HEK293T (cell line): ENCODE measurements at regions not wholly inside any gene's neighbourhood (a gene's known extent, or its start where the extent isn't known, plus 50 kb on each side); places are given as distances from the start of the nearest gene placed in this dataset.
"Not testable (repeated sequence)": the region's sequence is repeated elsewhere in the genome, so short reads cannot be mapped to it uniquely, and the experiment has no call there.

ENCODE experiments used
- CTCF ChIA-PET: fragments of 350-600 bp; formaldehyde crosslinking; extraction: SDS; loops from one replicate; lab custom pipeline; 2021; ENCODE audit warnings: antibody characterized with exemption, inconsistent platforms; lab: Yijun Ruan, JAX
- POLR2A ChIA-PET: fragments of 350-600 bp; formaldehyde crosslinking; extraction: SDS; loops from one replicate; lab custom pipeline; 2020; ENCODE audit warnings: antibody characterized with exemption, inconsistent platforms; lab: Yijun Ruan, JAX
- DNase-seq: peaks from one replicate; pipeline ENCODE4 v3.0.0; 2012; ENCODE audit warnings: mixed read lengths; ENCODE audit errors: extremely low spot score
- ARNT ChIP-seq: fragments of 450-650 bp; IDR thresholded peaks from 2 replicates; pipeline ENCODE4 v1.6.1; 2017; ENCODE audit warnings: mild to moderate bottlenecking
- BHLHE40 ChIP-seq: fragments of 450-650 bp; IDR thresholded peaks from 2 replicates; pipeline ENCODE4 v1.6.1; 2016; ENCODE audit warnings: mild to moderate bottlenecking, moderate library complexity, borderline replicate concordance
- CTBP1 ChIP-seq: fragments of 450-650 bp; IDR thresholded peaks from 2 replicates; pipeline ENCODE4 v1.6.1; 2016; ENCODE audit warnings: borderline replicate concordance
- ELF4 ChIP-seq: fragments of 450-650 bp; IDR thresholded peaks from 2 replicates; pipeline ENCODE4 v1.6.1; 2017; ENCODE audit warnings: antibody characterized with exemption
- FOXA1 ChIP-seq: fragments of 450-650 bp; IDR thresholded peaks from 2 replicates; pipeline ENCODE4 v1.6.1; 2016; ENCODE audit warnings: mild to moderate bottlenecking
- FOXK2 ChIP-seq: fragments of 450-650 bp; IDR thresholded peaks from 2 replicates; pipeline ENCODE4 v1.6.1; 2016; ENCODE audit warnings: mild to moderate bottlenecking
- FOXM1 ChIP-seq: fragments of 450-650 bp; IDR thresholded peaks from 2 replicates; pipeline ENCODE4 v1.6.1; 2017; ENCODE audit warnings: mild to moderate bottlenecking, borderline replicate concordance
- HDGF ChIP-seq: fragments of 450-650 bp; IDR thresholded peaks from 2 replicates; pipeline ENCODE4 v1.6.1; 2017; ENCODE audit warnings: antibody characterized with exemption, borderline replicate concordance
- L3MBTL2 ChIP-seq: fragments of 450-650 bp; conservative IDR thresholded peaks from 2 replicates; pipeline ENCODE4 v1.6.1; 2016; ENCODE audit warnings: mild to moderate bottlenecking
- LEF1 ChIP-seq: fragments of 450-650 bp; IDR thresholded peaks from 2 replicates; pipeline ENCODE4 v1.6.1; 2017; ENCODE audit warnings: mild to moderate bottlenecking, borderline replicate concordance
- NFRKB ChIP-seq: fragments of 450-650 bp; IDR thresholded peaks from 2 replicates; pipeline ENCODE4 v1.6.1; 2016; ENCODE audit warnings: mild to moderate bottlenecking, moderate library complexity
- SP1 ChIP-seq: fragments of 450-650 bp; IDR thresholded peaks from 2 replicates; pipeline ENCODE4 v1.6.1; 2017
- SUZ12 ChIP-seq: fragments of 450-650 bp; IDR thresholded peaks from 2 replicates; pipeline ENCODE4 v1.6.1; 2016; ENCODE audit warnings: mild to moderate bottlenecking
- TARDBP ChIP-seq: fragments of 450-650 bp; IDR thresholded peaks from 2 replicates; pipeline ENCODE4 v1.6.1; 2016
- ZNF384 ChIP-seq: fragments of 450-650 bp; IDR thresholded peaks from 2 replicates; pipeline ENCODE4 v1.6.1; 2016
- TF ChIP-seq, protein P1 (sequence below): fragments of 450-650 bp; IDR thresholded peaks from 2 replicates; pipeline ENCODE4 v1.6.1; 2016

DNA sequence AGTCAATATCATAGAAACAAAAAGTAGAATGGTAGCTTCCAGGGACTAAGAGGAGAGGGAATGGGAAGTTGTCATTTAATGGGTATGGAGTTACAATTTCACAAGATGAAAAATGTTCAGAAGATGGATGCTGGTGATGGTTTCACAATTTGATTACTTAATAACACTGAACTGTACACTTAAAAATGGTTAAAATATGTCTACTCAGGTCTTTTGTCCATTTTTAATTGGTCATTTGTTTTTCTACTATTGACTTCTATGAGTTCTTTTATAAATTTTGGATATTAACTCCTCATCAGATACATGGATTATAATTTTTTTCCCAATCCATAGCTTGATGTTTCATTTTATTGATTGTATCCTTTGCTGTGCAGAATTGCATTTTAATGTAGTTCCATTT, 275.5 kb downstream of the AKAIN1 start:
- ChIA-PET POLR2A (no interaction called here), CTCF (no interaction called here)
- TF ChIP-seq FOXM1 (no peak), CTBP1 (no peak), HDGF (no peak), ZNF384 (no peak), FOXK2 (no peak), TARDBP (no peak)
- TF ChIP-seq, protein P1, sequence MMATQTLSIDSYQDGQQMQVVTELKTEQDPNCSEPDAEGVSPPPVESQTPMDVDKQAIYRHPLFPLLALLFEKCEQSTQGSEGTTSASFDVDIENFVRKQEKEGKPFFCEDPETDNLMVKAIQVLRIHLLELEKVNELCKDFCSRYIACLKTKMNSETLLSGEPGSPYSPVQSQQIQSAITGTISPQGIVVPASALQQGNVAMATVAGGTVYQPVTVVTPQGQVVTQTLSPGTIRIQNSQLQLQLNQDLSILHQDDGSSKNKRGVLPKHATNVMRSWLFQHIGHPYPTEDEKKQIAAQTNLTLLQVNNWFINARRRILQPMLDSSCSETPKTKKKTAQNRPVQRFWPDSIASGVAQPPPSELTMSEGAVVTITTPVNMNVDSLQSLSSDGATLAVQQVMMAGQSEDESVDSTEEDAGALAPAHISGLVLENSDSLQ, result no peak
- no peak for DNase-seq

DNA sequence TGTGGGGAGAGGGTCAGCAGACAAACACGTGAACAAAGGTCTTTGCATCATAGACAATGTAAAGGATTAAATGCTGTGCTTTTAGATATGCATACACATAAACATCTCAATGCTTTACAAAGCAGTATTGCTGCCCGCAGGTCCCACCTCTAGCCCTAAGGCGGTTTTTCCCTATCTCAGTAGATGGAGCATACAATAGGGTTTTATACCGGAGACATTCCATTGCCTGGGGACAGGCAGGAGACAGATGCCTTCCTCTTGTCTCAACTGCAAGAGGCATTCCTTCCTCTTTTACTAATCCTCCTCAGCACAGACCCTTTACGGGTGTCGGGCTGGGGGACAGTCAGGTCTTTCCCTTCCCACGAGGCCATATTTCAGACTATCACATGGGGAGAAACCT, 279.5 kb downstream of the AKAIN1 start:
- DNase-seq, POLR2A ChIA-PET, CTCF ChIA-PET: not testable (repeated sequence)

DNA sequence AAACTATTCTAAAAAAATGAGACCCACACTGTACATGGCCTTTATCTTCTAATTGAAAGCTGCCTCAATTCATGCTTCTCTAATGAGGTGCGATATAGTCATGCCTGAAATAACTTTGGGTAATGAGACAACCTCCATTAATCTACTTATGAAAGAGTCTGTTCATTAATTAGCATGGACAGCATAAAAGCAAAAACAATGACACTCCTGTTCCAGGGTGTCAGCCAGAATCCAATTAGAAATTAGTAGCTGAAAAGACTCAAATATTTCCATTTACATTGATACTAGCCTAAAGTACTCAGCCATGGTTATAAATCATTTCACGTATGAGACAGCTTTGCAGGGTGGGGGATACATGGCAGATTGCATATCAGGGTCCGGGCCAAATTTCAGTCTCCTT, 288.7 kb downstream of the AKAIN1 start:
- TF ChIP-seq, protein P1, result no peak
- no peak for TF ChIP-seq NFRKB
- TF ChIP-seq ZNF384, result no peak
- TF ChIP-seq FOXA1, result no peak
- no peak for TF ChIP-seq ARNT
- TF ChIP-seq FOXM1, result no peak
- TF ChIP-seq FOXK2, result no peak
- no peak for TF ChIP-seq HDGF
- TF ChIP-seq CTBP1, result no peak
- TF ChIP-seq ELF4, result no peak
- no peak for TF ChIP-seq BHLHE40
- no peak for TF ChIP-seq LEF1
- no peak for TF ChIP-seq SP1
- TF ChIP-seq SUZ12, result no peak
- TF ChIP-seq L3MBTL2, result no peak
- TF ChIP-seq TARDBP, result no peak
- no peak for DNase-seq
- CTCF ChIA-PET, result no interaction called here
- POLR2A ChIA-PET, result no interaction called here

DNA sequence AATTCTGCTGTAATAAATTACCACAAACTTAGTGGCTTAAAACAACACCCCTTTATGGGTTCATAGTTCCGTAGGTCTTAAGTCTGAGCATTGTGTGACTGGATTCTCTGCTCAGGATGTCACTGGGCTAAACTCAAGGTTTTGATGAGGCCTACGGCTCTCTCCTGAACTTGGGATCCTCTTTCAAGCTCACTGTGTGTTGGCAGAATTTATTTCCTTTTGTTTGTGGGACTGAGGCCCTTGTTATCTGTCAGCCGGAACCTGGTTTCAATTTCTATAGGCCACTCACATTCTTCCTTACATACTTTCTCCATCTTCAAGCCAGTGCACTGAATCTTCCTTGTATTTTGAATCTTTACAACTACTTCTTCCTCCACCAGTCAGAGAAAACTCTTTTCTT, 290.2 kb downstream of the AKAIN1 start:
- DNase-seq, result no peak
- no peak for TF ChIP-seq SUZ12
- TF ChIP-seq CTBP1, result no peak
- no peak for TF ChIP-seq ELF4
- TF ChIP-seq L3MBTL2, result no peak
- no peak for TF ChIP-seq BHLHE40
- no peak for TF ChIP-seq FOXM1
- CTCF ChIA-PET, result no interaction called here
- POLR2A ChIA-PET, result no interaction called here

DNA sequence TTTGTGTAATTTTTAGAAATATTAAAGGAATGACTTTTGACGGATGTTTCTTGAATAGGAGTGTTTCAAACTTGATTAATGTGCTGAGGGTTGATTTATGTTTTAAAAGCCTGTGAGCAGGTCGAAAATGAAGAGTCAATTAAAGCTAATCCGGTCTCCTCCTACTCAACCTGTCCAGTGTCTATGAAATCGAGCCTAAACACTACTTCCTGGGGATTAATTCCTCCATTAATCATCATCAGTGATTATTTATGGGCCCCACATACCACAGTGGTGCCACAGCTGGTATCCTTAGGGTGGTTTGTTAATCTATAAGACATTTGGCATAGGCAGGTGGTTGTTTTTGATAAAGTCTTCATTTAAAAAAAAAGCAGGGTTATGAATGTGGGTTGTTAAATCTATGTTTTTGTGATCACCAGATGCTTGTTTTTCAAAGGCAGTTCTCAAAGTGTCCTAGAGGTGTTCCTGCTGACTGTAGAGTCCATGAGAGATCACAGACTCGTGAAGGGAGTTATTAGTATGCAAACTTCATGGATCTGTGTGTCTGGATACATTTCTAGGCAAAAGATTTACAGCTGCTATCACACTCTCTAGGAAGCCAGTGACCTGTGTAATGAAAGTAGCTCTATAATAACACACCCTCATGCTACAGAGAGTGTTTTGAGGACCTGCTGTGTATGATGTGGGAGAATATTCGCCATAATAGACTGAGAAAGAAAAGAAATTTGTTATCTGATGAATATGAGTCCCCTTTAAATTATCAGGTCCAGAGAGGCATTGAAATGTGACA, 308.6 kb downstream of the AKAIN1 start:
- POLR2A ChIA-PET, result no interaction called here
- CTCF ChIA-PET, result no interaction called here
- TF ChIP-seq ELF4 (no peak), L3MBTL2 (no peak), BHLHE40 (no peak), NFRKB (no peak), FOXM1 (no peak), FOXA1 (no peak), FOXK2 (no peak), CTBP1 (no peak), HDGF (no peak)
- TF ChIP-seq, protein P1, result no peak
- no peak for DNase-seq

DNA sequence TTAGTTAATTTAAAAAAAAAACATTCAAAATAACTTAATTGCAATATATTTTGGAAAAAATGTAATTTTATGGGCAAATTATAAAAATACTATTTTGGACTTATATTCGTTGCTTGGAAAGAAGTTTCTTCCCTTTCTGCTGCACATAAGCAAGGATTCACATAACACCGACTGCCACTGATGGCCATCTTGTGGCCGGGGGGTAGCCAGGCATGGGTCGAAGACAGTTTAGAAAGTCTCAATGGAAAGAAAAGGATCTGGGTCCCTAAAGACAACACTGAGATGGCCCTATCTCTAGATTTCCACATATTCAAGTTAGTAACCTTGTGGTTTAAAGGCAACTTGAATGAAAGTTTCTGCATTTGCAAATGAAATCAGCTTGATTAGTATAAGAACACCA, 318.6 kb downstream of the AKAIN1 start:
- ChIA-PET POLR2A (no interaction called here), CTCF (no interaction called here)
- TF ChIP-seq FOXK2 (no peak), FOXA1 (no peak), HDGF (no peak), LEF1 (no peak), ZNF384 (no peak), L3MBTL2 (no peak), NFRKB (no peak), CTBP1 (no peak), SUZ12 (no peak), ARNT (no peak), TARDBP (no peak), FOXM1 (no peak)
- TF ChIP-seq, protein P1, result no peak
- DNase-seq, result no peak
